ENCODE measurements at regions not wholly inside any gene's neighbourhood (a gene's known extent, or its start where the extent isn't known, plus 50 kb on each side); places are given as distances from the start of the nearest gene placed in this dataset.

DNA sequence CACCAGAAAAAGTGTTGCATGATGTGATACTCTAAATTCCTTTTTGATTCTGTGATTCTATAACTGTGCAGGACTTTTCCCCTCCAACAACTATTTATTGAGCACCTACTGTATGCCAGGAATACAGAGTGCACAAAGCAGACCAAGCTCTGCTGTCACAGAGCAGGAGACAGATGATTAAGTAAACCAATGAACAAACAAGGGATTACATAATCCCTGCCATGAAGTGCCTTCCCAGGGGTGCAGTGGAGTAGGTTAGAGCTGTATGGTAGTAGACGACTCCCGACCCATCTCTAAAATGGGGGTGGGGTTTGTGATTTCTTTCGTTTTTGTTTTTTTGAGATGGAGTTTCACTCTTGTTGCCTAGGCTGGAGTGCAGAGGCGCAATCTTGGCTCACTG lies 213.9 kb downstream of the TBX5 start:
- TF ChIP-seq POLR2A (IDR thresholded peaks at IDR 0.05), result no peak
- TF ChIP-seq, protein P1, sequence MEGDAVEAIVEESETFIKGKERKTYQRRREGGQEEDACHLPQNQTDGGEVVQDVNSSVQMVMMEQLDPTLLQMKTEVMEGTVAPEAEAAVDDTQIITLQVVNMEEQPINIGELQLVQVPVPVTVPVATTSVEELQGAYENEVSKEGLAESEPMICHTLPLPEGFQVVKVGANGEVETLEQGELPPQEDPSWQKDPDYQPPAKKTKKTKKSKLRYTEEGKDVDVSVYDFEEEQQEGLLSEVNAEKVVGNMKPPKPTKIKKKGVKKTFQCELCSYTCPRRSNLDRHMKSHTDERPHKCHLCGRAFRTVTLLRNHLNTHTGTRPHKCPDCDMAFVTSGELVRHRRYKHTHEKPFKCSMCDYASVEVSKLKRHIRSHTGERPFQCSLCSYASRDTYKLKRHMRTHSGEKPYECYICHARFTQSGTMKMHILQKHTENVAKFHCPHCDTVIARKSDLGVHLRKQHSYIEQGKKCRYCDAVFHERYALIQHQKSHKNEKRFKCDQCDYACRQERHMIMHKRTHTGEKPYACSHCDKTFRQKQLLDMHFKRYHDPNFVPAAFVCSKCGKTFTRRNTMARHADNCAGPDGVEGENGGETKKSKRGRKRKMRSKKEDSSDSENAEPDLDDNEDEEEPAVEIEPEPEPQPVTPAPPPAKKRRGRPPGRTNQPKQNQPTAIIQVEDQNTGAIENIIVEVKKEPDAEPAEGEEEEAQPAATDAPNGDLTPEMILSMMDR (IDR thresholded peaks at IDR 0.05), result no peak
- no peak for TF ChIP-seq POLR2AphosphoS5 (IDR thresholded peaks at IDR 0.05)
